ENCODE measurements at regions not wholly inside any gene's neighbourhood (a gene's known extent, or its start where the extent isn't known, plus 50 kb on each side); places are given as distances from the start of the nearest gene placed in this dataset.

DNA sequence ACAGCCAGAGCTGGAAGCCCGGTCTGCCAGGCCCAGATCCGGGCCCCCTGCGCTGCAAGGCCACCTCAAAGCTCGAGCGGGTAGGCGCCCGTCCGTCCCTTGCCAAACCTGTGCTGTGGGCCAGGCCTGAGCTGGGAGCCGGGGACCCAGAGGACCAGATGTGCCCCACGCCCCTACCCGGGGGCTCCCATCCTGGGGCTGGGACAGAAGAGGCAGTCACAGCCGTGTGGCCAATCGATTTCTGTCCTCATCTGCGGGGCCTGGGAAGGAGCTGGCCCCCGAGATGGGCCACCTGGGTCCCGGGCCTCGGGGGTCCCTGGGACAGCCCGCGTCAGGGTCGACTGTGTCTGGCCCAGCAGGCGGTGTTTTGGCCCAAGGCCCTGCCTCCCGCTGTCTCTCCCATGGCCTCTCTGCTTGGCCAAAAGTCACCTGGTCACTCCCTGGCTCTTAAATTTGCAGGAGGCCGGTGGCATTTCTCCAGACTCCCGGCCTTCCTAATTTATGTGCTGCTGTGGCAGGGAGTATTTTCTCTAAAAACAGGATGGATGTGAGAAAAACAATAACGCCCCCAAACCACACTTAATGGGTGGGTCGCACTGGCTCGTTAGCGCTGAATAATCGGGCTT lies 63.8 kb downstream of the UNCX start:
- no peak overlapping the region for H3K27ac ChIP-seq

DNA sequence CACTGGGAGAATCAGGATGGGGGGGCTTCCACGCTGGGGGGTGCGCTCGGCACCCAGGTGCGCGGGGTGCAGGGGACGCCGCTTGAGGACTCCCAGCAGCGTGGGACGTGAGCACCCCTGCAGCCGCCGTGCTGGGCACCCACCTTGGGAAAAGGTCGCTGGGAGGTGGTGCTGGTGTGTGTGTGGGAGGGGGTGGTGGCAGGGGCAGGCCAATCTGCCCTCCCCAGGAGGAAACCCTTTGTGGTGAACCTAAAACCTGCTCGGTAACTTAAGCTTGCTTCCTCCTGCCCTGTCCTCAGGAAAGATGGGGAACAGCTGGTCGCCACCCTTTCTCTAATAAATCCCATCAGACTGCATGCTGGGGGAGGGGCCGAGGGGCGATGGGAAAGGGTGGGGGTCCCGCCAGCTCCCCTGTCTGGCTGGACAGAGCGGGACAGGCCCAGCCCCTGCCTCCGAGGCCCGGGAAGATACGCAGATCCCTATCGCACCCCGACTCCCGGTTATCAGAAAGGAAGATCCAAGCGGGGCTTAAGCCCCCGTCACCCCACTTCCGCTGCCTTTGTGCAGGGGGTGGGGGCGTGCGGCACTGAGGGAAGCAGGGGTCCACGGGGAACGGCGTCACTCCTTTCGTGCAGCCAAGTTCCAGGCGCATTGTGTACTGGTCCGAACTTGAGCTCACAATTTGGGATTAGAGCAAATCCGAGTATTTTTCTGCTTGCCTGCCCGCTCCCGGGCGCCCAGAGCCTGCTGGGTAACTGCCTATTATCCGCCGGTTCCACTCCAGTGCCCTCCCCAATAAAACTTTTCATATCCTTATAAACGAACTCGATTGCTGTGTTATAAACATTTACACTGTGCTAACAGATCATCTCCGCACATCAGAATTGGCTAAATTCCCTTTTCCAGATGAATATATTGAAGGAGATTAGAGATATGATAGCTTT lies 64.6 kb downstream of the UNCX start:
- no peak overlapping the region for H3K27ac ChIP-seq
- TF ChIP-seq, protein P1, sequence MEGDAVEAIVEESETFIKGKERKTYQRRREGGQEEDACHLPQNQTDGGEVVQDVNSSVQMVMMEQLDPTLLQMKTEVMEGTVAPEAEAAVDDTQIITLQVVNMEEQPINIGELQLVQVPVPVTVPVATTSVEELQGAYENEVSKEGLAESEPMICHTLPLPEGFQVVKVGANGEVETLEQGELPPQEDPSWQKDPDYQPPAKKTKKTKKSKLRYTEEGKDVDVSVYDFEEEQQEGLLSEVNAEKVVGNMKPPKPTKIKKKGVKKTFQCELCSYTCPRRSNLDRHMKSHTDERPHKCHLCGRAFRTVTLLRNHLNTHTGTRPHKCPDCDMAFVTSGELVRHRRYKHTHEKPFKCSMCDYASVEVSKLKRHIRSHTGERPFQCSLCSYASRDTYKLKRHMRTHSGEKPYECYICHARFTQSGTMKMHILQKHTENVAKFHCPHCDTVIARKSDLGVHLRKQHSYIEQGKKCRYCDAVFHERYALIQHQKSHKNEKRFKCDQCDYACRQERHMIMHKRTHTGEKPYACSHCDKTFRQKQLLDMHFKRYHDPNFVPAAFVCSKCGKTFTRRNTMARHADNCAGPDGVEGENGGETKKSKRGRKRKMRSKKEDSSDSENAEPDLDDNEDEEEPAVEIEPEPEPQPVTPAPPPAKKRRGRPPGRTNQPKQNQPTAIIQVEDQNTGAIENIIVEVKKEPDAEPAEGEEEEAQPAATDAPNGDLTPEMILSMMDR (IDR thresholded peaks at IDR 0.05), result no peak

More for the DNA sequence above, 63.8 kb downstream of the UNCX start:
- TF ChIP-seq, protein P1 (IDR thresholded peaks at IDR 0.05), result no peak
- no peak for TF ChIP-seq ZFX (IDR thresholded peaks at IDR 0.05; ENCODE audit: borderline replicate concordance)

DNA sequence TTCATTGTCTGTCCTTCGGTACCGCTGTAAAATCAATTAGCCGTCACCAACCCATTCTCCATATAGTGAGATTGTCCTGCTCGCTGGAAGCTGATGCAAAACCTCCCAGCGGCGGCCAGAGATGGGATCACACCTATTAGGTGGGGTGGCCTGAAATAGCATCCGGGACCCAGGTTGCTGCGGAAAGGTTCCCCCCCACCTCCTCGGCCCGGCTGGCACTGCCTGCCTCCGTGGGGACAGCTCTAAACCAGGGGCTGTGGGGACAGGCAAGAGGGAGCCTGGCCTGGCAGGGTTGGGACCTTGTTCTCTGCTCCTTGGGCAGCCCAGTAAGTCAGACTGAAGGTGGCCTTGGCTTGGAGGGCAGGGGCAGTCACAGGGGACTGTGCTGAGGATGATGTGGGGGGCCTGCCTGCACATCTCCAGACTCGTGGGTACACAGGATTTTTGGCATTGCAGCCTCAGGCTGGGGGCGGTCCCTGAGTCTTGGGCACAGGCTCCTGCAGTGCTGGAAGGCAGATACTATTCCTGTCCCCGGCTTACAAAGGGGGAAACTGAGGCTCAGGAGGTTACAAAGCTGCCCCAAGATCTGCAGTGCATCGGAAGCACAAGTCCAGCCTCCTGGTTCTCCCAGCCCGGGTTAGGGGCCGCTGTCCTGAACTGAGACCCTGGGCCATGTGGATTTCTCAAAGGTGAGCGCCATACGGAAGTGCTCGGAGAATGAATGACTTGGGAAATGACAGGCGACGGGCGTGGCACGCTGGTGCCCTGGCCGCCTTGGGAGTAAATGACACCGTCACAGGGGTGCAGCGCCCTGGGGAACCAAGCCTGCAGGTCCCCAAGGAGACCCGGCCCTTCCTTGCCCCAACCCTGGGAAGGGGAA lies 65.6 kb downstream of the UNCX start:
- TF ChIP-seq, protein P1 (IDR thresholded peaks at IDR 0.05), result no peak
- no peak for TF ChIP-seq ZFX (IDR thresholded peaks at IDR 0.05; ENCODE audit: borderline replicate concordance)
- no peak overlapping the region for H3K27ac ChIP-seq

DNA sequence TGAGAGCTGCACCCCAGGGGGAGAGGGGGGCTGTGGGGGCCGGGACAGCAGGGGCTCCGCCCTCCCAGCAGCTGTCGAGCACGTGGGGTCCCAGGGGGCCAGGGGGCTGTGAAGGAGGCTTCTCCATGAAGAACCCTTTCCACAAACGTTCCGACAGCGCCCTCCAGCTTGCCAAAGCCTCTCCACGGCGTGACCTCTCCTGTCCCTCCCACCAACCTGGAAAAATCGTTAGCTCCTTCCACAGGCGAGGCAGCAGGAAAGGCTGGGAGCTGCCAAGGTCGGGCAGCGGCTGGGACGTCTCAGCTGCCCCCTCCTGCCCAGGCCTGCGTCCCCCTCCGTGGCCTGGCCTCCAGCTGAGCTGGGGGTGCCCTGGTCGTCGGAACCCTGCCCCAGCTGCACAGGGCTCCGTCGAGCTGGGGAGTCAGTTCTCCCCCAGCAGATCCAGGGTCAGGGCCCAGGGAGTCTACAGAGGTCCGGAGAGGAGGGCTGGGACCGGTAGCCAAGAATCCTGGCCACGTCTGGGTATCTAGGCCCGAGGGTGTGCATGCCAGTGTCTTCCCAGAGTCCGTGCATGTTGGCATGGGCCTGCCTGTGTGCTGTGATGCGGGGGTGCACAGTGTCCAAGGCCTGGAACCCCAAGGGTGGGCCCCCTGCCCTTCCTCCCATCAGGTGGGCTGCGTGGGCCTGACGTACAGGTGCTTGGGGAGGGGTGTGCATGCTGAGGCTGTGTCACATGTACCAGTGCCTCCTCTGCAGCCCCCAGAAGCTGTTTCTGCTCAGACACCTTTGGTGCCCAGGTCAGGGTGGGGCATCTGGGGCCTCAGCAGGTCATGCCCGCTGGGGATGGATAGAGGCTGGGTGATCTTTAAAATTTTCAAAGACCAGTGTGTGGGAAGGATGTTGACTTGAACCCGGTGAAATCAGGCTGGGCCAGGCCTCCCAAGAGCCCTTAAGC lies 66.5 kb downstream of the UNCX start:
- H3K27ac ChIP-seq, result no peak overlapping the region
- TF ChIP-seq, protein P1 (IDR thresholded peaks at IDR 0.05), result peak; percentile 24
- TF ChIP-seq ZFX (IDR thresholded peaks at IDR 0.05; ENCODE audit: borderline replicate concordance), result no peak

DNA sequence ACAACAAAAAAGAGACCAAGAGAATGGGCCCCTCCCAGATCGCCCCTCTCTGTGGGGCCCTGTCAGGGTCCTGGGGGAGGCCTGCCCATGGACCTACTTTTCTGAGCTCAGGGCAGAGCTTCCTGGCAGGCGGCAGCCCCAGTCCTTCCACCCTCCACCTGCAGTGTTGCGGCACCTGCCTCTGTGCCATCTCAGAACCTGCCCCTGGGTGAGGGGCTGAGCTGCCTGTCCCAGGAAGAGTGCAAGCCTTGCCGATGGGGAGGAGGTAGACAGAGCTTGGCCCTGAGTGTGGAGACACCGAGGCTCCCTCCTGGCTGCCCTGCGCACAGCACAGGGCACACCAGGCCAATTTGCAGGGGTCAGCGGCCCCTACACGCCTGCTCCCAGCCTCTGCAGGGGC lies 67.5 kb downstream of the UNCX start:
- no peak overlapping the region for H3K27ac ChIP-seq
- TF ChIP-seq, protein P1 (IDR thresholded peaks at IDR 0.05), result no peak
- TF ChIP-seq ZFX (IDR thresholded peaks at IDR 0.05; ENCODE audit: borderline replicate concordance), result no peak

DNA sequence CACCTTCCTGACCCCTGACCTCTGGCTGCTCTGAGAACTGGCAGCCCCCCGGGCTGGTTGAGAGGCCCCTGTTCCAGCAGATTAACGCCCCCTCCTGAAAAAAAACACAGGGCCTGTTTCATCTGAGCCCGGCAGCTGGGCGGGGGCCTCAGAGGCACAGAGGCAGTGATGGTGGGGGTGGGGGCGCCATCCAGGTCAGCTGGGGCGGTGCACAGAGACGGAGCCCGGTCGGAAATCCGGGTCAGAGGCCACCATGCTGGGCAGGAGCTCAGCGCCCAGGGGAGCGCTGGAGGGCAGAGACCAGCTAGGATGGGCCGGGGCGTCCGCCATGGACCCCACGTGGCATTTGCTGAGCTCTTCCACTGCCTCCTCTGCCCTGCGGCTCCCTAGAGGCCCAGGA lies 68.0 kb downstream of the UNCX start:
- H3K27ac ChIP-seq, result no peak overlapping the region
- no peak for TF ChIP-seq ZFX (IDR thresholded peaks at IDR 0.05; ENCODE audit: borderline replicate concordance)
- TF ChIP-seq, protein P1 (IDR thresholded peaks at IDR 0.05), result no peak
